ENCODE measurements at regions not wholly inside any gene's neighbourhood (a gene's known extent, or its start where the extent isn't known, plus 50 kb on each side); places are given as distances from the start of the nearest gene placed in this dataset.

DNA sequence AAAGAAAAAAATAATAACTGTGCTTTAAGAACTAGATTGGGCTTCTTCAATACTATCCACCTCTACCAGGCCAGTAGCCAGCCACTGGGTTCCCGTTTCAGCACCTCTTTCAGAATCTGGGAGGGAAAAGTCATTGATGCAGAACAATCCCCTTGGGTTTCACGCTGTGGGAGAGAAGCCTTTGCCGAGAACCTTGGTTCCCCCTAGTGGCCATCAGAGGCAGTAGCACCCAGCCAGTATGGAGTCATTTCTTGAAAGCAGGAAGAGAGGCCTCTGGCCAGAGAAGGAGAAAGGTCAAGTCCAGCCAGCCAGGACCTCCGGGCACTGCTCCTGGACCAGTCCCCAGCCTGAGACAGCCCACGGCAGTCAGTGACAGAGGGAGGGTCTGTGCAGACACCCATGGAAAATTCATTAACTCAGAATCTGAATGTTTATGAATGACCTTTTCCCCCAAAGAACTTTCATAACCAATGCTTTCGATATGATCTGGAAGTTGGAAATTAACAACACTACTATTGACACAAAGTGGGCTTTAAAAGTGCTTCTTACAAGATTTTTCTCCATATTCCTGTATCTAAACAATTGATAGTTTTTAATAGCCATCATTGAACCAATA is 51.2 kb upstream of the CDH5 start:
- in situ Hi-C loops (cut with MboI; ENCODE audit: low pct_unique_long_range_greater_than_20kb, low sequenced_read_pairs), result no loop called here

DNA sequence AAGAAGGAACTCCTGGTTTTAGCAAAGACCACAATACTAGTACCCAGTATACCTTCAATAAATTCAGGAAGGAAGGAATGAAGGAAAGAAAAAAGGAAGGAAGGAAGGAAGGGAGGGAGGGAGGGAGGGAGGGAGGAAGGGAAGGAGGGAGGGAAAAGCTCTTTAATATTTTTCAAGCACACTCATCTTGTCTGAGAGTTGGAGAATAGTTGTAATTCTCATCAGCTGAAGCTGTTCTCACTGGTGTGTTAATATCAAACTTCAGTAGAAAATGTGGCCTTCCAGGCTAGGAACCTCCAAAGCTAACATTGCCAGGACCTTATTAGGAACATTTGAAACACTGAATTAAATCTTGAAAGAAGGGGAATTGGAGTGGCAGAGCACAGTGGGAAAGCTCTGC is 55.2 kb upstream of the CDH5 start:
- no peak for DNase-seq
- in situ Hi-C loops (cut with MboI; ENCODE audit: low pct_unique_long_range_greater_than_20kb, low sequenced_read_pairs), result no loop called here

More for the DNA sequence above, 51.2 kb upstream of the CDH5 start:
- peak; percentile 68 for DNase-seq

DNA sequence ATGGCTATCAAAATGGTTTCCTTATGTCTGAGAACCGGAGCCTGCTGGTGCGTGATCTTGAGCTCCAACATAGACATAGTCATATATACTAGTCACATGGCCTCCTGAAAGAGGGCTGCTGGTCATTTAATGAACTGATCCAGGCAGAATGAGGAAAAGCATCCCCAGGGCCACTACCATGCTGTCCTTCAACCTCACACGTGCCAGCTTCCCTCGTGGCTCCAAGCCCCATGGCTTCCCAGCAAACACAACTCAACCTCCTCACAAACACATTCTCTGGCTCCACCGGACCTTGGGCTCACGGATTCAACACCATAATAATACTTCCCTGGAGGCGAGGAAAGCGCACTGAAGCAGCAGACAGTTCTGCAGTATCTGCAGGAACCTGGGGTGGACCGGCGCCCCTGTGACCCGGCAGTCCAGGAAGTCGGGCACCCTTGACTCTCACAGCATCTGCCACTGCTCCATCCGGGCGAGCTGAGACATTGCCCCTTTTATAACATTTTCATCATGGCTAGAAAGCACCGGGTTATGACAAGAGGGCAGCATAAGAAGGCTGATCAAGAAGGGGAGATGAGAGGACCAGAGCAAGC is 57.2 kb upstream of the CDH5 start:
- in situ Hi-C loops (cut with MboI; ENCODE audit: low pct_unique_long_range_greater_than_20kb, low sequenced_read_pairs), result no loop called here
- no peak for DNase-seq

DNA sequence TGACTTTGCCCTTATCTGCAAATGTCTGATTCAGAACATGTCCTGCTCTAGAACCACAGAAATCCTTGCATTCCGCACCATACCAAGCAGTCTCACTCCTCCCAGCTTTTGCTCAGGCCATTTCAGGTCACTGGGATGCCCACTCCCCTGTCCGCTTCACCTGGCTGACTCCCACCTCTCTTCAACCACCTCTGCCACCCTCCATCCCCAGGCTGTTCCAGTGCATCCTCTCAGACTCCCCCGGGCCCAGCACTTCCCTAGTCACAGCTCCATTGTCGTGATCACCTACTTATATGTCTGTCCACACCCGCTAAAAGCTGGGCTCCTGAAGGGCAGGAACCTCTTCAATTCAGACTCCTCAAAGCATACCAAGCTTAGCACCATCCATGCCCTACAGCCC is 58.4 kb upstream of the CDH5 start:
- in situ Hi-C loops (cut with MboI; ENCODE audit: low pct_unique_long_range_greater_than_20kb, low sequenced_read_pairs), result no loop called here
- DNase-seq, result no peak

DNA sequence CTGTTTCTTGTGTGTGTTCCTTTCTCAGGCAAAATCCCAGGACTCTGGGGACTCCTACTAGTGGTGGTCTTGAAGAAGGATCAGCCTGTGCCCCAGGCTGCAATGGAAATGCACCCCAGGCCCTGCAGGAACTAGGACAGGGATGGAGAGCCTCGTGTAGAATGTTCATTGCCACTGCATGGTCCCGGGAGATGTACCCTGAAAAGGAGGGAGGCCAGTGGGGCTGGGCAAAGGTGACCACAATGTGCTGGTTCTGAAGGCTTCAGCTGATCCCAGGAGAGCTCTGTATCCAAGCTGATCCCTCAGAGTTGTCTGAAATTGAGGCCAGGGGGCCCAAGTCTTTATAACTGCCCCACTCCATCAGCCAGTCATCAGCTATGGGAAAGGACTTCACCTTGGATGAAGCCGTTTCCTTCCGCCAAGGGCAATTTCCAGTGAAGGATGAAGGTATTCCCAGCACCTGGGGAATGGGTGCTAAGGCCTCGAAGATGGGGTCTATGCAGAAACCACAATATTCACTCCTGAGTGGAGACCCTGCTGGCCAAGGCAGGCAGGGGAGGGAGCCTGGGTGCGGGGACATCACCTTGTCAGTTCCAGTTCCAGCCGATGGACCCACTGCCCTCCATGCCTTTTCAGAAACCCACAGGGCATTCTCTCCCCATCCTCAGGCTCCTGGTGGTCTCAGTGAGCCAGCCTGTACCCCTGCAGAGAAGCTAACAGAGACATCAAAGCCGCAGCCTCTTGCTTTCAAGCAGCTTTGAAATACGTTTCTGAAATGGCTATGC is 59.9 kb upstream of the CDH5 start:
- in situ Hi-C loops (cut with MboI; ENCODE audit: low pct_unique_long_range_greater_than_20kb, low sequenced_read_pairs), result no loop called here
- no peak for DNase-seq

DNA sequence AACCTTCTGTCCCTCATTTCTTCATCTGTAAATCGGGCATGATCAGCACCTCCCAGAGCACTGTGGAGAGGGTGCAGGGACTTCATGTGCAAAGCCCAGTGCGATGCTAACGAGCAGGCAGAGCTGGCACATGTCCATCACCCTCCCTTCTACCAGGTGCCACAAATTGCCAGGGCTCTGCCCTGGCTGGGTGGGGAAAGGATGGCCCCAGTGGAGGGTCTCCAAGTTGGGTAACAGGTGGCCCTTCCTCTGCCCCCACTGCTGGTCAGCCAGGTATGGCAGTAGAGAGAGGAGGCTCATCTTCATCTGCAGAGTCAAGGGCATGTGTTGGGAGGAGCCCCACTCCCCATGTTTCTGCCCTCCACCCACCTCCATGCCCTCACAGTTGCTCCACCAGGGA is 61.5 kb upstream of the CDH5 start:
- DNase-seq, result no peak
- in situ Hi-C loops (cut with MboI; ENCODE audit: low pct_unique_long_range_greater_than_20kb, low sequenced_read_pairs), result no loop called here

DNA sequence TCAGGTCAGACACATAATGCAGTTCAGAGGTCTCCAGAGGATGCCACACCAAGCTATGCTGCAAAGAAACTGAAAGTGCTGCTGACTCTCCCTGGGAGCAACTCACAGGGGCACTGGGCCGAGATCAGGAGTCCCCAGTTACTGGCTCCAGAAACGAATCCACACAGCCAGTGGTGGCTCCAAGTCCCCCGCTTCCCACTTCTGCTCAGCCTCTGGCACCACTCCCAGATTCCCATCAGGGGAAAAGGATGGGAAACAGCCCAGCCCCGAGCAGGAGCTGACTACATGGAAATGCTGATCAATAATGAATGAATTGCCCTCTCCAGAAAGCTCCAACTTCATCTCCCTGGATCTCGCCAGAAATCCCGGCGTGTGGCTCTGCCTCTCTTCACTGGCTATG is 62.3 kb upstream of the CDH5 start:
- in situ Hi-C loops (cut with MboI; ENCODE audit: low pct_unique_long_range_greater_than_20kb, low sequenced_read_pairs), result no loop called here
- no peak for DNase-seq

DNA sequence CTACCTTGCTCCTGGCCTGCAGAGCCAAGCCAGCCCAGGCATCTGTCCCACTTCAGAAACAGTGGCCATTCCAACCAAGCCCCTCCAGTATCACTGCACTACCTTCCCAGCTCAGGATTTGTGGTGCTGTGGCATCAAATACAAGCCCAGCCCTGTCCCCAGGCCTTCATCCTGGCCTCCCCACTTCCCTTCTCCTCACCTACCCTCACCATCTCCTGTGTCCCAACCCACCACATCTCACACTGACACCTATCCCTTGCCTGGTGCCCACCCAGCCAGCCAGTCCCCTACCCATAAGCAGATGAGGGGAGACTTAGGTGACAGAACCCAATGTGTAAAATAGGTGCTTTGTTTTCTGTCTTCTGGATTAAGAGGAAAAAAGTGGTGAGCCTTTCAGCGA is 66.0 kb upstream of the CDH5 start:
- in situ Hi-C loops (cut with MboI; ENCODE audit: low pct_unique_long_range_greater_than_20kb, low sequenced_read_pairs), result no loop called here

DNA sequence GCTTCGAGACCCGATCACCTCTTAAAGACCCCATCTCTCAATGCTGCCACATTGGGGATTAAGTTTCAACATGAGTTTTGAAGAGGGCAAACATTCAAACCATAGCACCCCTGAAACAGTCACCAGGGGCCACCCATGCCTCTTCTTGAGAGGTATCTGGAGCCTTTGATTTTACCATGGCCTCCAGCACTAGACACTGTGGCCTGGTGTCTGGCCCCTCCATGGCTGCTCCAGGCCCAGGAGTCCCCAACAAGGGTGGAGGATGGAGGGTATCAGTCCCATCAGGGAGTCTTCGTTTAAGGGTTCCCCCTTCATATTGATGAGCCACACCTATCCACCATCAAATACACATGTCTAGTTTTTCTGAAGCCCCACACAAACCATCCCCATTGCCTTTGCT is 66.5 kb upstream of the CDH5 start:
- in situ Hi-C loops (cut with MboI; ENCODE audit: low pct_unique_long_range_greater_than_20kb, low sequenced_read_pairs), result no loop called here
- no peak for DNase-seq

More for the DNA sequence above, 66.0 kb upstream of the CDH5 start:
- no peak for DNase-seq

DNA sequence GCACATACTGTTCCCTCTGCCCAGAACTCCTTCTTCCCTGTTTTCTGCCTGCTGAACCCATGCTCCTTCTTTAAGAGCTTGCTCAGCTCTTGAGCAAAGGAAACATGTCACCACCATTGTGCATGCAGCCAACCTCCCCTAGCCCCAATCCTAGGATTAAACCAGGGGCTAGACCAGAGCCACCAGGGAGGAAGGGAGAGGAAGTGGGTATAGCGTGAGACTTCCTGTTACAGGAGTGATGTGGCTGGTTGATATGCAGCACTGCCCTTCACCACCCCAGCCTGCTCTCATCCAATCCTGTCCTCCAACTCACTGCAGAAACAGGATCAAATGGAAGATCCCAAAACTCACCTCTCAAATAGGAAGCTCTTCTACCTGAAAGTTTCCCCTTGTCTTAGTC is 67.1 kb upstream of the CDH5 start:
- DNase-seq, result no peak
- in situ Hi-C loops (cut with MboI; ENCODE audit: low pct_unique_long_range_greater_than_20kb, low sequenced_read_pairs), result no loop called here

DNA sequence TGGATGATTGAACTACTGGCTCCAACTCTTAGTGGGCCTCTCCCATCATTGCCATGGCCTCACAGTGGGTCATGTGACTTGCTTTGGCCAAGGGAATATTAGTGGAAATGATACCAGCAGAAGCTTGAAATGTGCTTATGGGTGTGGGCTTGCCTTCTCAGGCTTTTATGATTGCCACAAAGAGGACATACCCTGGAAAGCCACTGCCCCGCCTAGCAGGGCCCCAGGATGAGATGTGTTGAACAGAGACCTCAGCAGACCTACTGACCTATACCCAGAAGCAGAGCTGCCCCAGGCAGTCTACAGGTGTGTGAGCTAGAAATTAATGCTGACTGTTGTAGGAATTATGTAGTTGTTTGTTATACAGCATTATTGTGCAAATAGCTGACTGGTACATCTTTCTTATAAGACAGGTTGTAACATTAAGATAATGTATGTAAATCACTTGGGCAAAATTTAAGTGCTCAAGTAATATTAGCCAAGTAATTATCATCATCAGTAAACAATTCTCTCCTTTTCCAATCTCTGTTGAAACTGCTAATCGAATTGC is 67.8 kb upstream of the CDH5 start:
- DNase-seq, result no peak
- in situ Hi-C loops (cut with MboI; ENCODE audit: low pct_unique_long_range_greater_than_20kb, low sequenced_read_pairs), result no loop called here

DNA sequence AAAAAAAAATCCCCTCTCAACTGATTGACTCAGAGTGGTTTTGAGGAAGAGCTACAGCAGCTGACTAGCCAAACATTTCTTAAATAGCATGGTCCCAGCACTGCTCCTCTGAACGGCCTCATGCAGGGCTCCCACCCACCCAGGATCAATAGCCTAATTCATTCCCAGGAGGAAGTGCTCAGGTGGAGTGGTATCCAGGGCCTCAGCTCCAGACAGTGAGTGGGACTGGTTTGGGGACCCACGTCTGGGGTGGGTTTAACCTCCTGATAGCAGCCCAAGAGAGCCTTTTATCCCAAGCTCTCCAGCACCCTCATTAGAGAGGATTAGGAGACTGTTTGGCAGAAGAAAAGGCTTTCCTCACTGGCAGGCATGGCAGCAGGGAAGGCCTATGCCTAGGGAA is 68.5 kb upstream of the CDH5 start:
- no peak for DNase-seq
- in situ Hi-C loops (cut with MboI; ENCODE audit: low pct_unique_long_range_greater_than_20kb, low sequenced_read_pairs), result no loop called here

DNA sequence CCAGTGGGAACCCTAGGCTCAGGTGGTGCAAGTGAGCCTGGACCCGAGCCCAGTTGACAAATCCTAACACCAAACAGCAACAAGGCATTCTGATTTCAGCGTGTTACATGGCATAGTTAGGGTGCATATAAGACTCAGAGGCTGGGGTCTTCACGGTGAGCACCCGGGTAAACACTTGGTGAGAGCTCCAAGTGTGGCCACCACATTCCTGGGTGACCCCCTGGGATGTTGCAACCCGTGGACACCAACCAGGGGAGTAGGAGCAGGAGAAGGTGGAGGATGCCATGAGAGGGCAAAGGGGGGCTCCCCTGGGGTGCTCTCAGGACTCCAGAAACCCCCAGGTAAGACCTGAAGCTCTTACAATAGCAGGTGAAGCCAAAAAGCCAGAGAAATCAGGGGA is 69.9 kb upstream of the CDH5 start:
- DNase-seq, result no peak
- in situ Hi-C loops (cut with MboI; ENCODE audit: low pct_unique_long_range_greater_than_20kb, low sequenced_read_pairs), result no loop called here

DNA sequence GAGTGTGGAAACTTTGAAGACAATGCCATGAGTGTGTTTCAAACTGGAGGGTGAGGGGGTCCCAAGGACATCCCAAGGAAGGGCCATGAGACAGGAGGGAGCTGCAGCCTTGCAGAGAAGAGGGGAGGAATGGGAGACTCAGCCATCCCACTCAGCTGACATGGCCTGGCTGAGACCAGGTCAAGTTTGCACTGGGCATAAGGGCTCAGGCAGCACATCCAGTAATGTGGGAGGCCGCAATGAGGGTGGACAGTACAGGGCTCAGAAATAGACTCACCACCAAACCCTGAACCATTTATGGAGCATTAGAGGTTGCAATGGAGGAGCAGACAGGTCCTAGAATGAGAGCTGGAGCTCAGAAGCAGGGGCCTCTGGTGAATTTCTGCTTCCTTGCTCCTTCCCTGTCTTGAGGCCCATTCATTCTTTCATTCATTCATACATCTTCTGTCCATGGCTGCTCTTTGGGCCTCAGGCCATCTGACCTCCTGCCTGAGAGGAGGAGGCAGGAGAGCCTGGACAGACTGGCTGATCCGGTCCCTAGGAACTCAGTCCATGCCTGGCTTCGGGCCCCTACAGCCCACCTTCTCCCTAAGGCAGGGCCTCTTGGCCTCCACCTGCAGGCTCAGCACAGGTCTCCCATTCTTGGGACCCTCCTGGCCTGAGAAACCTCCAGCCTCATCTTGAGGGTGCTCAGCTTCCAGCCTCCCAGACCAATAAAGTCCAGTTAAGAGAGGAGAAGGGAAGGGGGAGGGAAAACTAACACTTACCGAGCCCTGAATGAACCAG is 70.5 kb upstream of the CDH5 start:
- no peak for DNase-seq
- in situ Hi-C loops (cut with MboI; ENCODE audit: low pct_unique_long_range_greater_than_20kb, low sequenced_read_pairs), result no loop called here

DNA sequence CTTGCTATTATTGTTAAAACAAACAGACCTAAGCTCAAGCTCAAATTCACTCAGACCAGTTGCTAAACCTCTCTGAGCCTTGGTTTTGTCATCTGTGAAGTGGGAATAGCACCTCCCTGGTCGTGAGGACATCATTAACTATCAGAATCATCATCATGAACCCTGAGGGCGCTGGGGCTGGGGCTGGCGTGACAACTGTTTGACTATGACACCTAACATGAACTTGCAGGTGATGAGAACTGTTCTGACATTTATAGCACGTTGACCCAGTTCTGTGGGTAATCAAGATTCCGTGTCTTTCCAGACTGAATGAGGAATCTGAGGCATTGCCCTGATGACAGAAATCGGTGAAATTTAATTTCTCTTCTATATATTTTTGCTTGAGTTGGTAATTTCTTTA is 71.3 kb upstream of the CDH5 start:
- in situ Hi-C loops (cut with MboI; ENCODE audit: low pct_unique_long_range_greater_than_20kb, low sequenced_read_pairs), result no loop called here

DNA sequence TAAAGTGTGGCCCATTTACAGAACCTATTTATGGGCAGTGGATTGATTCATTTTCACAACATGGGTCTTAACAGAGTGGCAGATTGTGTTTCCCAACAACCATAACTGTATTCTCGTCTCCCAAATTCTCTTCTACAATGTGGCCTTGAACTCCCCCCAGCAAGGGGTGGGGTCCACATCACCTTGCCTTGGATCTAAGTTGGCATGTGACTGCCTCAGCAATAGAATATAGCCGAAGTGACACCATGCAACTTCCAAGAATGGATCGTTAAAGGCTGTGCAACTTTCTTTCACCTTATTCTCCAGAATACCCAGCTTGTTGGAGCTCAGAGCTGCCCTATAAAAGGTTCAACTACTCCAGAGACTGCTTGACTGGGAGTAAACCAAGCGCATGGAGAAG is 72.0 kb upstream of the CDH5 start:
- in situ Hi-C loops (cut with MboI; ENCODE audit: low pct_unique_long_range_greater_than_20kb, low sequenced_read_pairs), result no loop called here

More for the DNA sequence above, 71.3 kb upstream of the CDH5 start:
- DNase-seq, result no peak

DNA sequence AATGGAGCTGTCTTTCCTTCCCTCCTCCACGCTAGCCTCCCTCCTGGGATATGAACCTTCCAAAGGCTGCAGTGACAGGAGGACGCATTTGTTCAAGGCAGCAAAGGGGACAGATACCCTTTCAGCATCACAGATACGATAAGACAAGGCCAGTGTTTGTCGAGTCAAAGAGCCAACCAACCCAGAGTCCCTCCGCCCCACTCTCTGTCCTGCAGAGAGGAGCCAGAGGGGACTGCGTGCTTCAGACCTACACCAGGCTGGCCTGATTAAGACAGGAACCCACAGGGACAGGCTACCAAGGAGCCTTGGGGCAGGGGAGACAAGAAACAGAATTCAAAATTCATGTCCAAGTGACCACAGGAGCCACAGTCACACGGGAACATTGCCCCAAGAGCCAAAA is 72.6 kb upstream of the CDH5 start:
- no peak for DNase-seq
- in situ Hi-C loops (cut with MboI; ENCODE audit: low pct_unique_long_range_greater_than_20kb, low sequenced_read_pairs), result no loop called here

More for the DNA sequence above, 72.0 kb upstream of the CDH5 start:
- DNase-seq, result no peak

DNA sequence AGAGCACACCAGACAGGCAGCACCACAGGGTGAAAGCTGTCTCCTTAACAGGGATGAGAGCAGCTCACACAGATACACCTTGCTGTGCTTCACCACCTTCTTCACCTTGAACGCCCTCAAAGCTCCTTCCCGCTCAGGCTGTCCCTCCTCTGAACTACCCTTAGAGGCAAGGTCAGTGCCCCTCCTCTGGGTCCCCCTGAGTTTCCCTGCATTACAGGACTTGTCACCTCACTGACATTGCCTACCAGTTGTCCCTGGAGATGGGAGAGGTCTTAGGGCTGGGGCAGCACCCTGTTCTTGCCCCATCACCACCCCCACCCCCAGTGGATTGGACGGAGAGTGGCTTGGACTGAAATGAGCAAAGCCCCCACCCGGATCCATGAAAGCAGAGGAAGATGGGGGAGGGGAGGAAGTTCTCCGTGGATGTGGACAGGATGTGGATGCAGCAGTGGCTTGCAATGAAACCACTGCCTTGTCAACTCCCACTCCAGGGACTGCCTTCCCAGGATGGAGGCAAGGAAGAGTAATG is 73.2 kb upstream of the CDH5 start:
- DNase-seq, result no peak
- in situ Hi-C loops (cut with MboI; ENCODE audit: low pct_unique_long_range_greater_than_20kb, low sequenced_read_pairs), result no loop called here

DNA sequence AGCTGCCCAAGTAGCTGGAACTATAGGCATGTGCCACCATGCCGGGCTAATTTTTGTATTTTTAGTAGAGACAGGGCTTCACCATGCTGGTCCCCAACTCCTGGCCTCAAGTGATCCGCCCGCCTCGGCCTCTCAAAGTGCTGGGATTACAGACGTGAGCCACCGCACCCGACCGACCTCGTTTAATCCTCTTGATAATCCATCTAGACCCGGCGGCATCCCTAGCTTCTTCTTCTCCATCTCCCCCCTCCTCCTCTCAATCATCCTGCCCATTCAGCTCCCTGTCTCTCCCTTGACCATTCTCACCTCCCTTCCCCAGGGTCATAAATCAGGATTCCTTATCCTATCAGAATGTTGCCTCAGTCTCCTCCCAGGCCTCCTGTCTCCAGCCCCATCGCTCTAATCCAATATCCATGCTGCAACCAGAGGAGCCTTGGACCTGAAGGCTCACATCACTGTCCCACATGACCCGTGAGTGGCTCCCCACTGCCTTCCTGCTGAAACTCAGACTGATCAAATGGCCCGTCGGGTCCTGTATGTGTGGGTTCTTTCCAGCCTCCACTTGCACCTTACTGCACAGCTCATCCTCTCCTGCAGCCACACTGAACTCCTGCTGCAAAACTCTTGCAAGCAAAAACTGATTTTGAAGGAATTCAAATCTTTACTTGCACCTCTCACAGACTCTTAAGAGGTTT is 74.1 kb upstream of the CDH5 start:
- DNase-seq, result no peak
- in situ Hi-C loops (cut with MboI; ENCODE audit: low pct_unique_long_range_greater_than_20kb, low sequenced_read_pairs), result no loop called here
